CD4-positive, alpha-beta T cell (primary cell): ENCODE measurements at regions not wholly inside any gene's neighbourhood (a gene's known extent, or its start where the extent isn't known, plus 50 kb on each side); places are given as distances from the start of the nearest gene placed in this dataset.

Source experiments
- ATAC-seq: fragments of 200-7000 bp; cut with Tn5 transposase; one replicate; pipeline ENCODE4 v1.10.0; 2022; ENCODE audit warnings: mild to moderate bottlenecking; ENCODE audit not compliant: poor library complexity
- CTCF ChIA-PET: fragments of 350-600 bp; sonication (Branson Sonifier 250); formaldehyde crosslinking; loops from one replicate; lab custom pipeline; 2021; ENCODE audit warnings: antibody characterized with exemption, inconsistent platforms; lab: Charles Lee
- POLR2A ChIA-PET: fragments of 350-600 bp; sonication (Branson Sonifier 250); formaldehyde crosslinking; loops from one replicate; lab custom pipeline; 2021; ENCODE audit warnings: antibody characterized with exemption, inconsistent platforms; lab: Charles Lee
- DNase-seq, 14 experiments: peaks; one replicate each; pipeline ENCODE4 v3.0.0-alpha.2; 2013 to 2020; ENCODE audit warnings: mixed read lengths in 2 of 14
- H3K27ac ChIP-seq, 2 donors: one replicate each; pipeline versions ENCODE4 v1.5.1 to v1.7.0; 2013; ENCODE audit warnings: low read length in 2 of 2, low read depth in 1 of 2, mild to moderate bottlenecking in 1 of 2
- H3K27me3 ChIP-seq, 2 experiments: 1 replicate in 1 of 2; 2 replicates in 1 of 2; pipeline versions ENCODE4 v1.6.1 to v1.7.0; 2013; ENCODE audit warnings: low read length in 2 of 2, control low read depth in 1 of 2, mild to moderate bottlenecking in 1 of 2, moderate library complexity in 1 of 2; ENCODE audit not compliant: insufficient read depth in 2 of 2, control insufficient read depth in 1 of 2
- H3K36me3 ChIP-seq: one replicate; pipeline ENCODE4 v1.6.1; 2013; ENCODE audit warnings: low read length, control low read depth; ENCODE audit not compliant: insufficient read depth
- H3K4me1 ChIP-seq: one replicate; pipeline ENCODE4 v1.6.1; 2013; ENCODE audit warnings: low read length, control low read depth; ENCODE audit not compliant: insufficient read depth
- H3K4me3 ChIP-seq: one replicate; pipeline ENCODE4 v1.5.1; 2013; ENCODE audit warnings: mild to moderate bottlenecking, low read length, moderate library complexity
- H3K9me3 ChIP-seq, 2 experiments: 1 replicate in 1 of 2; 2 replicates in 1 of 2; pipeline versions ENCODE4 v1.6.1 to v1.7.0; 2013; ENCODE audit warnings: low read length in 2 of 2, mild to moderate bottlenecking in 2 of 2, control low read depth in 1 of 2, moderate library complexity in 1 of 2; ENCODE audit not compliant: control insufficient read depth in 1 of 2, insufficient read depth in 1 of 2
- H3K27ac Mint-ChIP-seq: one replicate; pipeline ENCODE4 v1.8.0; 2020; ENCODE audit warnings: mixed read lengths
- H3K27me3 Mint-ChIP-seq: one replicate; pipeline ENCODE4 v1.8.0; 2021; ENCODE audit warnings: mixed read lengths
- H3K36me3 Mint-ChIP-seq: one replicate; pipeline ENCODE4 v1.8.0; 2021; ENCODE audit warnings: low read depth, mixed read lengths
- H3K4me1 Mint-ChIP-seq: one replicate; pipeline ENCODE4 v1.8.0; 2021; ENCODE audit warnings: low read depth, mixed read lengths
- H3K4me3 Mint-ChIP-seq: one replicate; pipeline ENCODE4 v1.8.0; 2020; ENCODE audit warnings: mild to moderate bottlenecking, mixed read lengths
- H3K9me3 Mint-ChIP-seq: one replicate; pipeline ENCODE4 v1.8.0; 2020; ENCODE audit warnings: mixed read lengths
- intact Hi-C, 2 experiments: fragments of 100-400 bp; cut with DNase I in 1 of 2; cut with micrococcal nuclease in 1 of 2; formaldehyde crosslinking; loops; one replicate each; pipeline versions ENCODE4 v1.15.1 to v1.9.0; 2023 to 2025; cut with DNase I, micrococcal nuclease
- TF ChIP-seq, protein P1 (sequence below): fragments of 200-600 bp; IDR thresholded peaks from one replicate; pipeline ENCODE4 v1.8.0; 2022; ENCODE audit warnings: antibody characterized with exemption, mild to moderate bottlenecking

DNA sequence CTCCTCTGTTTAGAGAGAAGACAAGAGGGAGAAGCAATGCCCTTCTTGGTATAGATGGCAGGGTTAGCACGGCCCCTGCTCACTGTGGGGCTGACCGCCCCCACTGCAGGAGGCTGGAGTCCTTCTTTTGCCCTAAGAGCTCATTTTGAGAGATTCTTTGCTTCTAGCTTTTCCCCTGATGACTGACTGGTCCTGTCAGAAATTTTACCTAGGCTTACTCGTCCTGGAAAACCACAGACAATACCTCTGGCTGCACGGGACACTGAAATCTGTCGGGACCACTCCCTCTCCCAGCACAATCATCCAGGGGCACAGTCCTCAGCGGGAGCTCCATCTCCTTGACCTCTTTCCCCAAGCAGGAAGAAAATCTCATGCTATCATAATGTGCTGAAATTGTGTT is 143.0 kb upstream of the RGMA start:
- Mint-ChIP-seq H3K9me3 (no peaks in the 10 kb centered on the region), H3K27ac (no peak overlapping the region), H3K4me3 (no peak overlapping the region), H3K36me3 (no peaks in the 10 kb centered on the region), H3K4me1 (peaks cover 20% of the 10 kb centered on the region), H3K27me3 (peaks cover 32% of the 10 kb centered on the region)
- ChIA-PET POLR2A (no interaction called here), CTCF (no interaction called here)
- no peak for ATAC-seq
- TF ChIP-seq, protein P1, sequence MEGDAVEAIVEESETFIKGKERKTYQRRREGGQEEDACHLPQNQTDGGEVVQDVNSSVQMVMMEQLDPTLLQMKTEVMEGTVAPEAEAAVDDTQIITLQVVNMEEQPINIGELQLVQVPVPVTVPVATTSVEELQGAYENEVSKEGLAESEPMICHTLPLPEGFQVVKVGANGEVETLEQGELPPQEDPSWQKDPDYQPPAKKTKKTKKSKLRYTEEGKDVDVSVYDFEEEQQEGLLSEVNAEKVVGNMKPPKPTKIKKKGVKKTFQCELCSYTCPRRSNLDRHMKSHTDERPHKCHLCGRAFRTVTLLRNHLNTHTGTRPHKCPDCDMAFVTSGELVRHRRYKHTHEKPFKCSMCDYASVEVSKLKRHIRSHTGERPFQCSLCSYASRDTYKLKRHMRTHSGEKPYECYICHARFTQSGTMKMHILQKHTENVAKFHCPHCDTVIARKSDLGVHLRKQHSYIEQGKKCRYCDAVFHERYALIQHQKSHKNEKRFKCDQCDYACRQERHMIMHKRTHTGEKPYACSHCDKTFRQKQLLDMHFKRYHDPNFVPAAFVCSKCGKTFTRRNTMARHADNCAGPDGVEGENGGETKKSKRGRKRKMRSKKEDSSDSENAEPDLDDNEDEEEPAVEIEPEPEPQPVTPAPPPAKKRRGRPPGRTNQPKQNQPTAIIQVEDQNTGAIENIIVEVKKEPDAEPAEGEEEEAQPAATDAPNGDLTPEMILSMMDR, result no peak
- no peak overlapping the region for H3K4me3 ChIP-seq
- H3K4me1 ChIP-seq, result peaks cover 6% of the 10 kb centered on the region
- intact Hi-C loops, result no loop called here
- no peaks in the 10 kb centered on the region for H3K36me3 ChIP-seq
- DNase-seq, result no peak
- peaks cover 0 to 3% of the 10 kb centered on the region in 2 experiments for H3K27me3 ChIP-seq
- no peaks in the 10 kb centered on the region for H3K9me3 ChIP-seq
- H3K27ac ChIP-seq, result no peak overlapping the region

DNA sequence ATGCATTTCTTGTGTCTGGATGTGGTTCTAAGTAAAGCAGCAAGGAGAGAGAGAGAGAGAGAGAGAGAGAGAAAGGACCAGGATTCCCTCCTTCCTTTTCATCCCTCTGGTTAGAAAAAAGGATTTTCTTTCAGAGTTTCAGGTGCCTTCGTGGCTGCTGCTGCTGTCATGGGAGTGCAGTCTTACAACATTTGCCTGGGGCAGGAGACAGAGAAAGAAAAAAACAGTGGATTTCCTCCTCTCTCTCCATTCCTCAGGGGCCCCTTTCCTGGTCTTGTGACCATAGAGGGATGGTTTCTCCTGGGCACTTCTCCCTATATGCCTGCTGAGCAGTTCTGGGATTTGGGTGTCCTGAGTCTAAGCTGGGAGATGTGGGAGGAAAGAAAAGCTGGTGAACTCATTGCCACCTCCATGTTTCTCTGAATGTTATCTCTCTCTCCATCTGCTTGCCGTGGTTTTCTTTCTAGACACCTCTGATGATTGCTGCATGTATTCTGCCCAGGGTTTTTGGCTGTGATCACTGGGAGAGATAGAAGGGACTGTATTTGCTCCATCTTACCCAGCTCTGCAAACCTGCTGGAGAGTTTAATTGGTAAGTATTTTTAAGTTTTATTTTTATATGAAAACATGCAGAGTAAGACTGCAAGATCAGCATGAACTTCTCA is 142.4 kb upstream of the RGMA start:
- CTCF ChIA-PET, result no interaction called here

DNA sequence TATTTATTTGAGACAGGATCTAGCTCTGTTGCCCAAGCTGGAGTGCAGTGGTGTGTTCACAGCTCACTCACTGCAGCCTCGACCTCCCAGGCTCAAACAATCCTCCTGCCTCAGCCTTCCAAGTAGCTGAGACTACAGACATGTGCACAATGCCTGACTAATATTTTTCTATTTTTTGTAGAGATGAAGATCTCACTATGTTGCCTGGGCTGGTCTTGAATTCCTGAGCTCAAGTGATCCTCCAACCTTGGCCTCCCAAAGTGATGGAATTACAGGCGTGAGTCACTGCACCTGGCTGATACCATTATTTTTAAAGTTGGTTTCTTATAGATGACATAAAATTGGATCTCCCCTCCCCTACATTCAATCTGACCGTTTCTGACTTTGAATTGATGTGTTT is 139.5 kb upstream of the RGMA start:
- ATAC-seq, result no peak
- no peak overlapping the region for H3K4me3 ChIP-seq
- no peak for DNase-seq
- peaks cover 6% of the 10 kb centered on the region for H3K4me1 Mint-ChIP-seq
- H3K27ac ChIP-seq, result no peak overlapping the region
- H3K36me3 ChIP-seq, result no peaks in the 10 kb centered on the region
- no peaks in the 10 kb centered on the region for H3K9me3 Mint-ChIP-seq
- intact Hi-C loops, result no loop called here
- ChIA-PET POLR2A (no interaction called here), CTCF (no interaction called here)
- no peaks in the 10 kb centered on the region for H3K36me3 Mint-ChIP-seq
- peaks cover 36% of the 10 kb centered on the region for H3K27me3 Mint-ChIP-seq
- H3K4me3 Mint-ChIP-seq, result no peak overlapping the region
- H3K27me3 ChIP-seq, result no peaks in the 10 kb centered on the region
- TF ChIP-seq, protein P1, result no peak
- no peaks in the 10 kb centered on the region for H3K9me3 ChIP-seq
- H3K27ac Mint-ChIP-seq, result no peak overlapping the region
- H3K4me1 ChIP-seq, result peaks cover 6% of the 10 kb centered on the region

More for the DNA sequence above, 142.4 kb upstream of the RGMA start:
- TF ChIP-seq, protein P1, result no peak
- H3K27ac Mint-ChIP-seq, result no peak overlapping the region
- H3K4me3 Mint-ChIP-seq, result no peak overlapping the region
- H3K36me3 Mint-ChIP-seq, result no peaks in the 10 kb centered on the region
- Histone ChIP-seq H3K36me3 (no peaks in the 10 kb centered on the region), H3K4me3 (no peak overlapping the region), H3K27me3 (peaks cover 0 to 3% of the 10 kb centered on the region in 2 experiments), H3K9me3 (no peaks in the 10 kb centered on the region), H3K27ac (no peak overlapping the region), H3K4me1 (peaks cover 6% of the 10 kb centered on the region)
- no peak for DNase-seq
- intact Hi-C loops, result no loop called here
- H3K9me3 Mint-ChIP-seq, result no peaks in the 10 kb centered on the region
- peaks cover 35% of the 10 kb centered on the region for H3K27me3 Mint-ChIP-seq
- POLR2A ChIA-PET, result interaction anchor here (0.7 kb wide), 1 partner anchor 9 kb away, joined by 3 read pairs; no protein-coding TSS in a partner anchor
- ATAC-seq, result no peak
- H3K4me1 Mint-ChIP-seq, result peaks cover 14% of the 10 kb centered on the region
